HEK293T (cell line): ENCODE measurements at regions not wholly inside any gene's neighbourhood (a gene's known extent, or its start where the extent isn't known, plus 50 kb on each side); places are given as distances from the start of the nearest gene placed in this dataset.

Experiments used
- FOXM1 ChIP-seq: fragments of 450-650 bp; IDR thresholded peaks from 2 replicates; pipeline ENCODE4 v1.6.1; 2017; ENCODE audit warnings: mild to moderate bottlenecking, borderline replicate concordance
- PKNOX1 ChIP-seq: fragments of 450-650 bp; IDR thresholded peaks from 2 replicates; pipeline ENCODE4 v1.6.1; 2016
- SUZ12 ChIP-seq: fragments of 450-650 bp; IDR thresholded peaks from 2 replicates; pipeline ENCODE4 v1.6.1; 2016; ENCODE audit warnings: mild to moderate bottlenecking

GRCh38 chr1:196091397-196092135, 516.7 kb downstream of the KCNT2 start:
- no peak for TF ChIP-seq SUZ12
- TF ChIP-seq FOXM1: no peak
- no peak for TF ChIP-seq PKNOX1
